HepG2 (cell line): ENCODE measurements at regions not wholly inside any gene's neighbourhood (a gene's known extent, or its start where the extent isn't known, plus 50 kb on each side); places are given as distances from the start of the nearest gene placed in this dataset.

Experiments
- ARNTL ChIP-seq: sonication (generic); formaldehyde crosslinking; IDR thresholded peaks from 2 replicates; pipeline ENCODE4 v1.4.0; 2020; ENCODE audit warnings: mild to moderate bottlenecking, missing genetic modification reagents
- ATF6 ChIP-seq: sonication (generic); formaldehyde crosslinking; conservative IDR thresholded peaks from 2 replicates; pipeline ENCODE4 v1.4.0; 2020; ENCODE audit warnings: missing genetic modification reagents
- CREM ChIP-seq, 2 experiments: sonication (generic) in 1 of 2; formaldehyde crosslinking in 1 of 2; IDR thresholded peaks; 2 replicates each; pipeline versions ENCODE4 v1.4.0 to v1.6.1; 2016 to 2020; ENCODE audit warnings: antibody characterized with exemption in 1 of 2, mild to moderate bottlenecking in 1 of 2, missing genetic modification reagents in 1 of 2
- ZGPAT ChIP-seq: IDR thresholded peaks from 2 replicates; pipeline ENCODE4 v1.6.1; 2016; ENCODE audit warnings: mild to moderate bottlenecking
- ZNF414 ChIP-seq: sonication (generic); formaldehyde crosslinking; IDR thresholded peaks from 2 replicates; pipeline ENCODE4 v1.5.0; 2020; ENCODE audit warnings: missing genetic modification reagents
- ZNF510 ChIP-seq: sonication (generic); formaldehyde crosslinking; IDR thresholded peaks from 2 replicates; pipeline ENCODE4 v1.4.0; 2020; ENCODE audit warnings: low read depth, mild to moderate bottlenecking, missing genetic modification reagents
- ZNF513 ChIP-seq: sonication (generic); formaldehyde crosslinking; conservative IDR thresholded peaks from 2 replicates; pipeline ENCODE4 v1.5.0; 2020; ENCODE audit warnings: missing genetic modification reagents

GRCh38 chr10:21297603-21298383 lies 227.7 kb downstream of the SKIDA1 start (continued):
- TF ChIP-seq ATF6 (CRISPR knock-in tag) (no peak), ZGPAT (CRISPR knock-in tag) (no peak), ZNF513 (CRISPR knock-in tag) (no peak), ZNF510 (no peak), ZNF414 (CRISPR knock-in tag) (no peak), CREM (IDR thresholded peaks at IDR 0.05) (no peak), CREM (CRISPR knock-in tag; IDR thresholded peaks at IDR 0.05) (no peak), ARNTL (CRISPR knock-in tag) (no peak)
